M059J (cell line): ENCODE measurements at regions not wholly inside any gene's neighbourhood (a gene's known extent, or its start where the extent isn't known, plus 50 kb on each side); places are given as distances from the start of the nearest gene placed in this dataset.
"Not testable (repeated sequence)": the region's sequence is repeated elsewhere in the genome, so short reads cannot be mapped to it uniquely, and the experiment has no call there.

Source experiments
- DNase-seq: peaks from one replicate; pipeline ENCODE4 v3.0.0-alpha.2; 2012; ENCODE audit warnings: low read depth

GRCh38 chrY:7725791-7726460 is 814.4 kb upstream of the AMELY start:
- DNase-seq, result no peak

DNA sequence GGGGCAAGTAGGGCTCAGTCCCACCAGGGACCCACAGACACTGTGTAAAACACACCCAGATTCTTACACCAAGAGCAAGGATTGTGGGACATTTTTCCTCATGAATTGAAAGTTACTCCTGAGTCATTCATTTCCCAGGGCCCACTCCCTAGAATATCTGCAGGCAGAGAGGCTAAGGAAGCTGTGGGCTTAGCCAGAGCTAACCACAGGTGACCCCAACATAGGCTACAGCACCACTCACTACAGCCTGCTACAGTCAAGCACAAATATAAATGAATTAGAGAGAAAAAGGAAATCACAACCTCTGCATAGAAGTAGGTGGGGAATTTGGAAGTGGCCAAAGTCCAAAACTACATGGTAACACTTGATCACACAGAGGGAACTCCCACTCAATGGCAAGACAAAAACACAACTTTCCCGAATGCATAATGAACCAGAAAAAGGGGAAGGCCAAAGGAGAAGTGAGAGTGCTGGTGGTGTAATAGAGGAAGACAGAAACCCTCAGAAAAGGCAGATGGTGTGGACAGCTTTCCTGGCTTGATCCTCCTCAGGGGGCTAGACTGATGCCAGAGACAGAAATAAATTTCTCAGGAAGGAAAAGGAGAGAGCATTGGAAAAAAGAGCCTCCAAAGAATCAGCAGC is 812.6 kb upstream of the AMELY start:
- no peak for DNase-seq

GRCh38 chrY:7723127-7723526 is 811.6 kb upstream of the AMELY start:
- no peak for DNase-seq

- DNase-seq, result no peak
Observed at GRCh38 chrY:7722566-7722965, 811.0 kb upstream of the AMELY start.

DNA sequence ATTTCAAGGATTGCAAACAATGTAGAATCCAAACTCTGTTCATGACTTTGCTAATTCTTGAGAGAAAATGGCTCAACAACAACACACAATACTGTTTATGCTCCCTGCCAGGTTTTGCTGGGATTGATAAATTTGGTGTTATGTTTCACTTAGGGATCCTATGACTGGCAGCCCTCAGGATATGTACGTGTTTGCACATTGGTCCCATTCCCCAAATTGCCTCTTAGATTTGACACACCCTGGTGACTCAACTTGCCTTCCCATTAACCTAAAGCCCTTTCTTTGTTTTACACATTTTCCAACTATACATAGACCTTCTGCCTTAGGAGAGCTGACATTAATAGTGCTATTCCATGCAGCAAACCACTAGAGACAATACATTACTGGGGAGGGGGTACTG is 809.4 kb upstream of the AMELY start:
- no peak for DNase-seq

DNA sequence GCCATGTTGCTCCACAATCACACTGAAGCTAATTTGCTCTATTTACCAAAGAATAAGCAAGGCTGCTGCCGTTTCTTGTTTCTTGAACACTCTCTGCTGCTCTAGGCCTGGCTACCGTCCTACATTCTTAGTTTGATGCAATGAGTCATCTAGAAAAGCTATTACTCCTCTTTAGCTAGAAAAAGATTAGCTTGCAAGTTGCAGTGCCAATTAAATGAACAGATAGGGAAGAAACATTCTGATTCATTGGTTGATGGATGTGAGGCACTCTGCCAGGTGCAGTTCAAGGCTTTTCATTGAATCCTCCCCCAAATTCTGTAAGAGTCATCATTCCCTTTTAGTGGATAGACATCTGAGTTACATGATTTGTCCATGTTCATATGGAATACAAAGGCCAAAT is 807.7 kb upstream of the AMELY start:
- DNase-seq, result peak; percentile 9

DNA sequence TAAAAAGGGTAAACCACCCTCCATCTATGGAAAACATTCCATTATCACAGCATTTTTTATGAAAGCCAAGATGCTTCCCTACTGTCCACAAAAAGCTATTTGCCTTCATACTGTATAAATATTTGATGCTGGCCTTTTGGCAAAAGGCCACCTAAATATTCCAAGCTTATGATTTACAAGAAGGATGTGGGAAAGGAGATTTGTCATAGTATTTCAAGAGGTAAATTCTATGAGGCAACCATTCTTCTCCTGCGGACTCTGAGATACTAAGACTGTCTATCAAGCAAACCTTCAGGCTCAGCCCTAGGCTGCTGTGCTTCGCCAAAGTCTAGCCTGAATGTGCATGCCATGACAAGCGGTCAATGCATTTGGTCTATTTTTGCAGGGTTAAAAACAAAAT is 807.1 kb upstream of the AMELY start:
- no peak for DNase-seq

DNA sequence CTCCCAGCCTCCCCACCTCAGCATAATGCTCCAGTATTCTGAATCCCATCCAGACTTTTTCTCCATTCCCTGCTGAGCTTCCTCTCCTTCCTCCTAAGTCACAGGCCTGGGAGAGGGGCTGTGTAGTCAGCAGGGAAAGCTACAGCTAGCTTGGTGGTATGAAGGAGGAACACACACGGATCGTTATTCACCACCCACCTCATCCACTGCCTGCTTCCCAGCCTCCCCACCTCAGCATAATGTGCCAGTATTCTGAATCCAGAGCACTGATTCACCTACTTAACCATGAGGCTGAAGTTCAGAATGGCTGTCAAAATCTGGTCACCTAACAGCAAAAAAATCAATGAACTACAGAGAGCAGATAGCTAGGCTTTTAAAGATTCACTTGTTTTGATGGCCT is 806.6 kb upstream of the AMELY start:
- no peak for DNase-seq

DNA sequence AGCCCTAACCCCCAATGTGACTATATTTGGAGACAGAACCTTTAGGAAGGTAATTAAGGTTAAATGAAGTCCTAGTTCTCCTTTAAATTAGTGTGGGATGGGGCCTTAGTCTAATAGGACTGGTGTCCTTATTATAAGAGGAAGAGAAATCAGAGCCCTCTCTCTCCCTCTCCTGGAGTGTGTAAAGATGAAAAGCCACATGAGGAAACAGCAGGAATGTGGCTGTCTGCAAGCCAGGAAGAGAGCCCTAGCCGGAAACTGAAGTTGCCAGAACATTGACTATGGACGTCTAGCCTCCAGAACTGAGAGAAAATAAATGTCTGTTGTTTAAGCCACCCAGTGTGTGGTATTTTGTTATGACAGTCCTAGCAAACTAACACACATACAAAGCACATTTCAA is 802.9 kb upstream of the AMELY start:
- DNase-seq, result no peak

DNA sequence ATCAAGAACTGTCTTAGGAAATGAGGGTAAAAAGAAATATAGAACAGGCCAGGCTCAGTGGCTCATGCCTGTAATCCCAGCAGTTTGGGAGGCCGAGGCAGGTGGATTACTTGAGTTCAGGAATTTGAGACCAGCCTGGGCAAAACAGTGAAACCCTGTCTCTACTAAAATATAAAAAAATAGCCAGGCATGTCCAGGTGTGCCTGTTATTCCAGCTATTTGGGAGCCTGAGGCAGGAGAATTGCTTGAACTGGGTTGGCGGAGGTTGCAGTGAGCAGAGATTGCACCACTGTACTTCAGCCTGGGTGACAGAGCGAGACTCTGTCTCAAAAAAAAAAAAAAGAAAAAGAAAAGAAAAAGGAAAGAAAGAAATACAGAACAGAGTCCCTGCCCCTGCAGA is 802.2 kb upstream of the AMELY start:
- not testable (repeated sequence) for DNase-seq

GRCh38 chrY:7712289-7712688 is 800.7 kb upstream of the AMELY start:
- DNase-seq, result no peak

DNA sequence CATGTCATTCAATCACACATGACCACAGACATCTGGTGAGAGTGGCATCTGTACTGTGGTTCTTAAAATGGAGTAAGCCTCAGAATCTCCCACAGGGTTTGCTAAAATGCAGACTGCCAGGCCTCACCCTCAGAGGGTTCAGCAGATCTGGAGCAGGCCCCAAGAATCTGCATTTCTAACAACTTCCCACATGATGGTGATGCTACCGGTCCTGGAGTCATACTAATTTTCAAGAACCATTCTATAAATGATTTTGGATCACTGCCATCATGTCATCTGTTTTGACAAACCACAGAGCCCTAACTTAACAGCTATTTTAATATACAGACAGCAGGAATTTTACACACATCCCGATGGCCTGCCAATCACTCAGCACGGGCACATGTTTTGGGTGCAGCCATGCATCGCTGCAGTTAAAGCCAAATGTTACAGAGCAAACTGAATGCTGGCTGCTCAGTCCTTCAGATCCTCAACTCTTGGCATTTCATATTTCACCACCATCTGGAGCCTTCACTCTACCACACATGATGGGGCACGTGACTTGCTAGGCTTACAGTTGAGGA is 792.1 kb upstream of the AMELY start:
- DNase-seq, result no peak

DNA sequence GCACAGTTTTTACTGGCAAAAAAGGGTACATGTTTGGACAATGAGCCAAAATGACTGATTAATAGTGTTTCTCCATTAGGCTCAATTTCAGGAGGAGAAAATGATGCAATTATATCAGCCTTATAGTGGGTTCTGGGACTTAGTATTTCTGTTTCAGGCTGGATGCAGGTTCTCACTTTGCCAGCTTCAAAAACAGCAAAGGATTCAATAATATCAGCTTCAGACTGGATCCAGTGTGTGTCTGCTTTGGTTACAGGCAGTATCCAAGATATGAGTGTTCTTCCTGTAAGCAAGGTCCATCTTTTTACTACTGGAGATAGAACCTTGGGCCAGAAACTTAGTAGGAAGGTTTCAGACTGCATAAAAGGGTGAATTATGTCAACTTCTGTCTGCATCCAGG is 790.9 kb upstream of the AMELY start:
- no peak for DNase-seq

GRCh38 chrY:7701676-7702075 is 790.1 kb upstream of the AMELY start:
- DNase-seq, result no peak

DNA sequence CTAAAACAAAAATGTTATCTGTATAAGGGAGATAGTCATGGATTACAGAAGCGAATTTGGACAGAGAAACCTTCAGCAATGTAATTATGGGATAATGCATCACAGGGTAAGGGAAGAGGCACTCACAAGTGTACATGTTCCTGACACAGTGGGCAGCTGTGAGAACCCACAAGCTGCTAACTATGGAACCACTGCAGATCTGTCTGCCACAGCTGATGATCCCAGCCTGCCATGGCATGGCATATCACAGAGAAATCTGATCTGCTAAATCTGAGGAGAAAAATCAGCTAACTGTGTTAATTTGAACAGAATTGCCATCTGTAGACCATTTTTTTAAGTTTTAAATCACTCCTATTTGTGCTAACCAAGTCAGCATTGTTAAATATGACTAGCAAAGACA is 786.0 kb upstream of the AMELY start:
- no peak for DNase-seq

GRCh38 chrY:7692701-7693100 is 781.1 kb upstream of the AMELY start:
- no peak for DNase-seq

DNA sequence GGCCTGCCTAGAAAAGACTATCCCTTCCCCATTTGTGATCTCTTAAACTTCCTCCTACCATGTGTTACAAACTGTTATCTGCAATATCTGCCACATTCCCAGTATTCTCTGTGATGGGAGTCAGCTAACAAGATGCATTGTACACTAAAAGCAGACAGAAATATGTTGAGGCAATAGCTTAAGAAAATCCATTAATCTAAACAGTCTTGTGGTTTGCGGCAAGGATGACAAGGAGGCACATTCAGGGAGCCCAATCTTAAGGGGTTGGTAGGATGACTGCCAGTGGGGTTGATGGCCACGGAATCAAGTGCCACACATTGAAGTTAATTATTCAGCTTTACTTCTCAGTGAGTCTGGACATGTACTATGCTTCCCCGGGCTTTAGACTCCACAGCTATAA is 775.5 kb upstream of the AMELY start:
- no peak for DNase-seq

DNA sequence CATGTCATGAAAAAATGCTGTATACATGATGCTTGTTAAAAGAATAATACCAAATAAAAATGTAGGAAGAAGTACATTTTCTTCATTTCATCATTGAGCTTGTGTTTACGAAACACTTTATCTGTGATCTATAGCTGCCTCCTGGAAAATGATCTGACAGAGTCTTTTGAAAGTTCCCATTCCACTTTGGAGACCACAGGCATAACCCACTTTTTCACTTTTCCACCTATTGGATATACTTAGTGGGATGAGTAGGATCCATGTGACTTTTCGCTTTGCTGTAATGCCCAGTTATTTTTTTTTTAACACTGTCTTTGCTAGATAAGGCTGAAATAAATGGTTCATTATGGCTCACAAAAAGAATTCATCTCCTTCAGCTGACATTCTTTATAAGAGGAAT is 773.0 kb upstream of the AMELY start:
- DNase-seq, result no peak

- DNase-seq, result no peak
Observed at GRCh38 chrY:7682386-7682785, 770.8 kb upstream of the AMELY start.

DNA sequence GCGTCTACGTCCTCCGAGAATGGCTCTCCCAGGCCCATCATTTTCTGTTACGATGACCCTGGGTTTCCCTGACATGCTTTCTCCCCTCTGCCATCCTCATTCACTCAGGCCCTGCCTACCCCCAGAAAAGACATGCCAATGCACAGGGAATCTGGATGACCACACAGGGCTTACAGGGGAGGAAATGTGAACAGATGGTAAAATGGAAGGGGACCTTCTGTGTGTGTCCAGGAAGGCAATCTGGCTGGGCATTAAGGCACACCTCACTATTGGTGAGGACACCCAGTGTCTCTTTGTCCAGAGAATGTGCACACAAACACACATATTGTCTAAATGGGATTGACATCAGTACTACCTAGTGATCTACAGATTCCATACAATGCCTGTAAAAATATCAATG is 769.9 kb upstream of the AMELY start:
- no peak for DNase-seq

- no peak for DNase-seq
Observed at GRCh38 chrY:7674465-7674864, 762.9 kb upstream of the AMELY start.

DNA sequence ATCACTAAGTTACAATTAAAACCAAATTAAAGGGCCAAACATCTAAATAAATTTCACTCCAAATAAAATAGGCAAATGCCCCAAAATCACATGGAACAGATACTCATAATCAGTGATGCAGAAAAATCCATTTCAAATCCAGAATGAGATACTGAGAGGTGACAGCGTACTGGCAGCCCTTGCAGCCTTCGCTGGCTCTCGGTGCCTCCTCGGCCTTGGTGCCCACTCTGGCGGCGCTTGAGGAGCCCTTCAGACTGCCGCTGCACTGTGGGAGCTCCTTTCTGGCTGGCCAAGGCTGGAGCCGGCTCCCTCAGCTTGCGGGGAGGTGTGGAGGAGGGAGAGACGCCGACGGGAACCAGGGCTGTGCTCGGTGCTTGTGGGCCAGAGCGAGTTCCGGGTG is 761.2 kb upstream of the AMELY start:
- DNase-seq, result no peak

- no peak for DNase-seq
Observed at GRCh38 chrY:7663261-7663660, 751.7 kb upstream of the AMELY start.

DNA sequence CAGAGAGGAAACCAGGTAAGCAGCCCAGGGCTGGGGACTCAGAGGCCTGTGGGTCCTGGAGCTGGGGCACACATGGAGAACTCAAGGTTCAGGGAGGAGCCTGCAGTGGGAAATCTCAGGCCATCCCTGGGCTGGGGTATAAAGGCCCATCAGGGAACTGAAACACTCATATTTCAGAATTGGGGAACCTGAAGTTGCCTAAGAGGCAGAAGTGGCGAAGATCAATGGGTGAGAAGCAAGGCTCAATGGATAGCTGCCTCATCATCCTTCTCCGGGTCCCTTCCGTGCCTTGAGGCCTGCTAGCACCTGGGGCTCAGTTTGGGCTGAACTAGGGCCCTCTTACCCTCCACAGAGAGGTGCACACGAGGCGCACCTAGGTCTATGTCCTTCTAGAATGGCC is 747.5 kb upstream of the AMELY start:
- DNase-seq, result no peak
